KOPT-K1 (cell line): ENCODE measurements at regions not wholly inside any gene's neighbourhood (a gene's known extent, or its start where the extent isn't known, plus 50 kb on each side); places are given as distances from the start of the nearest gene placed in this dataset.
"Not testable (repeated sequence)": the region's sequence is repeated elsewhere in the genome, so short reads cannot be mapped to it uniquely, and the experiment has no call there.

Source experiments
- H3K27ac ChIP-seq: fragments of 200-600 bp; sonication (generic); 2 replicates; pipeline ENCODE4 v1.5.1; 2016; ENCODE audit warnings: antibody characterized with exemption, mild to moderate bottlenecking, low read depth, low read length; ENCODE audit not compliant: poor library complexity, severe bottlenecking
- H3K36me3 ChIP-seq: fragments of 200-600 bp; sonication (generic); 2 replicates; pipeline ENCODE4 v1.5.1; 2017; ENCODE audit warnings: antibody characterized with exemption, mild to moderate bottlenecking, low read length, moderate library complexity; ENCODE audit not compliant: insufficient read depth
- H3K9me3 ChIP-seq: fragments of 200-600 bp; sonication (generic); 2 replicates; pipeline ENCODE4 v1.5.1; 2017; ENCODE audit warnings: antibody characterized with exemption, low read length, mild to moderate bottlenecking; ENCODE audit not compliant: insufficient read depth, poor library complexity, severe bottlenecking

DNA sequence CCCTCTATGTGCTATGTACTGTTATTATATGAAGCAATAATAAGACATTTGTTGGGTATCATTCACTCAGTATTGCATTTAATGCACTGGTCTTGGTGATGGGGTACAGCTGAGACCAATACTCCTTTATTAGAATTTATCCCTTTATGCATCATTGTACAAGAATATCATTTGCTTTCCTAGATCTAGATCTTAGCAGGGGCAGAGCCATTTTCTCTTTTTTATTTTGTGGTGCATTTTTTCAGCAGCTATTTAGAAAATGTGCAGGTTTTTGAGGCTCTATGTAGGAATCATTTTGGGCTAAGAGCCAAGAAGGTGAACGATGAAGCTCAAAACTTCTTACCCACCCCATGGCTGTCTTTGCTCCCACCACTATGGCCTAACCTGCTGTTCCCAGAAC, 114.2 kb downstream of the OR2B2 start:
- Histone ChIP-seq H3K36me3 (no peaks in the 10 kb centered on the region), H3K9me3 (no peaks in the 10 kb centered on the region), H3K27ac (no peak overlapping the region)

GRCh38 chr6:27796736-27797481, 115.3 kb downstream of the OR2B2 start:
- H3K36me3 ChIP-seq, H3K27ac ChIP-seq: not testable (repeated sequence)

GRCh38 chr6:27795697-27796494, 116.3 kb downstream of the OR2B2 start:
- Histone ChIP-seq H3K9me3 (no peaks in the 10 kb centered on the region), H3K36me3 (no peaks in the 10 kb centered on the region), H3K27ac (no peak overlapping the region)

More at GRCh38 chr6:27796736-27797481, 115.3 kb downstream of the OR2B2 start:
- H3K9me3 ChIP-seq: not testable (repeated sequence)

- H3K27ac ChIP-seq: no peak overlapping the region
- no peaks in the 10 kb centered on the region for H3K36me3 ChIP-seq
These were observed 120.8 kb downstream of the OR2B2 start for GRCh38 chr6:27791182-27791943.

GRCh38 chr6:27788376-27788775, 123.8 kb downstream of the OR2B2 start:
- not testable (repeated sequence) for H3K36me3 ChIP-seq, H3K27ac ChIP-seq, H3K9me3 ChIP-seq

More at GRCh38 chr6:27791182-27791943, 120.8 kb downstream of the OR2B2 start:
- H3K9me3 ChIP-seq: no peaks in the 10 kb centered on the region

- H3K36me3 ChIP-seq: no peaks in the 10 kb centered on the region
- no peaks in the 10 kb centered on the region for H3K9me3 ChIP-seq
- no peak overlapping the region for H3K27ac ChIP-seq
These were observed 126.1 kb downstream of the OR2B2 start for GRCh38 chr6:27786048-27786447.

DNA sequence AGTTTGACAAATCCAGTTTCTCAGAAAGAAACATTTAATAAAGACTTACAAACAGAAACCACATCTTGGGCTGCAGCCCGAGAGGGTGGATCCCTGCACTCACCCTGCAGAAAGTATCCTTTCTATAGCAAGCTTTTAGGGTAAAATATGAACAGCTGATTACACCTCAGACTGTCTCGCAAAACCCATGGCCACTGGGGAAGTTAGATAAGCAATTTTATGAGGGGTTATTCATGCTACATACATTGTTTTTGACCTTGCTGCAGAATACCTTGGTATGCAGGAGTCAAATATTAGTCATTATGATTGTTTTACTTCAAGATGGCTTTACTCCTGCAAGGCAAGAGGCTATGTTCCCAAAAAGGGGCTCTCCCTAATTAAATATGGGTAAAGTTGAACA, 126.9 kb downstream of the OR2B2 start:
- Histone ChIP-seq H3K27ac (no peak overlapping the region), H3K9me3 (no peaks in the 10 kb centered on the region), H3K36me3 (no peaks in the 10 kb centered on the region)

GRCh38 chr6:27782748-27783147, 129.4 kb downstream of the OR2B2 start:
- H3K9me3 ChIP-seq: no peaks in the 10 kb centered on the region
- no peak overlapping the region for H3K27ac ChIP-seq
- no peaks in the 10 kb centered on the region for H3K36me3 ChIP-seq

DNA sequence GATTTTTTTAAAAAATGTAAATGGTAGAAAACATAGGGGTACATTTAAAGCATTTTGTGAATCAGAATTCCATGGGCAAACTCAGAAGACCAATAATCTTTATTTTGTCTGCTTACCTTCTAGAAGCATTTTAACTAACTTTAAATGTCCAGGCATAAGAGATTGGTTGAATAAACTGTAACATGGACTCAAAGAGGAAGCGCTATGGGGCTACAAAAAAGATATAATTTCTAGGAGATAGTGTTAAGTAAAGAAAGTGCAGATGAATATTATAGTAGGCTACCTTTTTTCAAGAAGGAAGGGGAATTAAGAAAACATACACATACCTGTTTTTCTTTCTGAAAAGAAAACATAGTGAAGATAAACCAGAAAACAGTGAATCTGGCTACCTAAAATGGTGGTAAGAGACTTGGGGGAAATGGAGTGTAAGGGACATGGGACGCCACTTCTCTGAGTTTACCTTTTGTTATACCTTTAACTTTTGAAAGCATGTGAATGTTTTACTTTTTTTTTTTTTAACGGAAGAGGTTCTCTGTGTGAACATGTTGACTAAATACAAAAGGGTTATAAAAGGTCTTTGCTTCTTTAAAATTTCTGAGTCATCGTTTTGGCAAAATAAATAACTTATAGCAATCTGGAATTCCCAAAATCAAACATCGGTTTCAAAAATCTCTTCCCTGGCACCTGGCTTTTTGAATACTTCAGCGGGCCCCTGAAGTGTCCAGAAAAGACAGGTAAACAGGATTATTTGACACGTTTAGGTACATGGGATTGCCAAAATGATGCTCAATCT, 133.4 kb downstream of the OR2B2 start:
- no peaks in the 10 kb centered on the region for H3K9me3 ChIP-seq
- H3K27ac ChIP-seq: no peak overlapping the region
- no peaks in the 10 kb centered on the region for H3K36me3 ChIP-seq

DNA sequence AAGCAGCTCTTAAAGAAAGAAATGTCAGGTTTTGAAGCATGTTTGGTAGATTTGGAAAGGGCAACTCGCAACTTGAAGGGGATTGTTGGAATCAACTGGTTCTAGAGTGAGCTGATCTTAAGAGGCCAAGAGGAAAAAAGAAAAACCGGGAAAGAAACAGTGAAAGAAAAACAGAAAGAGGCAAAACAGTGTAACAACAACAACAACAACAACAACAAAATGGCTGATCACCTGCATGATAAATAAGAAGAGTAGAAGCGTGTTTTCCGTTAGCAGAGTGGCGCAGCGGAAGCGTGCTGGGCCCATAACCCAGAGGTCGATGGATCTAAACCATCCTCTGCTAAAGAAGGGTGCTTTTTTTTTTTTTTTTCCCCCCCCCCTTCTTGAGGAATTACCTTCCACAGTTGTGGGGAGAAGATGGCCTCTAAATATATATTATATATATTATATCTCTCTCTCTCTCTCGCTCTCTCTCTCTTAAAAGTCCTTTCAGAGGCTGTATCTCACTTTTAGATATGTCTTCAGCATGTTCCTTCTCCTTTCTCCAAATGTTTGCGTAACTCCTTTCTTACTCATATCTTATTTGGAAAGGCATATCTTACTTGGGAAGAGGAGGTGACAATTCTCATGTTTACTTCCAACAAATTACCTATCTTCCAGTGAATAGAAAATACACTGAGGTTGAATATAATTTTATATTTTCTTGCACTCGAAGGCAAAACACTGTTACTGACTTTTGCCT, 134.4 kb downstream of the OR2B2 start:
- Histone ChIP-seq H3K27ac (no peak overlapping the region), H3K9me3 (no peaks in the 10 kb centered on the region), H3K36me3 (no peaks in the 10 kb centered on the region)

DNA sequence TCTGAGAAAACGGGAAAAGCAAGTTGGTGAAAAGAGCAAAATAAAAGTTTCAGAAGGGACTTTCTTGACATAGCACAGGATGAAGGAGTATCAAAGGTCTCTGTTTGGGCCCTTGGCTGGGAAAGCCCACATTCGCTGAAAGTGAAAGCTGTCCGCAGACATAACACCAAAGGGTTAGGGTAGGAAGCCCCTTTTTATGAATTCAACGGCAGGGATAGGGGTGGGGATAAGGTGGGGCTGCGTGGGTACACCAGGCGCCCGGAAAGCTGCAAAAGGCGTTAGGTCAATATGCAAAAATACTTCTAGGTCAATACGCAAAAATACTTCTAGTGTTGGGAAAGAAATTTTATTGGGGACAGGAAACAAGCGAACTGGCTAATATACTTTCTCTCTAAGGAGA, 135.1 kb downstream of the OR2B2 start:
- Histone ChIP-seq H3K36me3 (no peaks in the 10 kb centered on the region), H3K27ac (no peak overlapping the region), H3K9me3 (no peaks in the 10 kb centered on the region)

DNA sequence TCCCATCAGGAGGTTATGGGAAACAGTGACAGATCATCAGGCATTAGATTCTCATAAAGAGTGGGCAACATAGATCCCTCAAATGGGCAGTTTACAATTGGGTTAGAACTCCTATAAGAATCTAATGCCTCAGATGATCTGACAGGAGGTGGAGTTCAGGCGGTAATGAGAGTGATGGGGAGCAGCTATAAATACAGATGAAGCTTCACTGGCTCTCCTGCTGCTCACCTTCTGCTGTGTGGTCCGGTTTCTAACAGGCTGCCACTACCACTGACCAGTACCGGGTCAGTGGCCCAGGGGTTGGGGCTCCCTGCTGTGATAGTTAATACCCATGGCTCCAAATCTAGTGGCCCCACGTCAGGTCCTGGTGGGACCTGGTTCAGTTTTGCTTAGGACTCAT, 135.7 kb downstream of the OR2B2 start:
- Histone ChIP-seq H3K27ac (no peak overlapping the region), H3K36me3 (no peaks in the 10 kb centered on the region), H3K9me3 (no peaks in the 10 kb centered on the region)

- no peaks in the 10 kb centered on the region for H3K9me3 ChIP-seq
- H3K36me3 ChIP-seq: no peaks in the 10 kb centered on the region
- H3K27ac ChIP-seq: no peak overlapping the region
These were observed 136.4 kb downstream of the OR2B2 start for GRCh38 chr6:27775796-27776184.

- not testable (repeated sequence) for H3K9me3 ChIP-seq, H3K36me3 ChIP-seq, H3K27ac ChIP-seq
These were observed 136.9 kb downstream of the OR2B2 start for GRCh38 chr6:27775138-27775795.
